ENCODE measurements at regions not wholly inside any gene's neighbourhood (a gene's known extent, or its start where the extent isn't known, plus 50 kb on each side); places are given as distances from the start of the nearest gene placed in this dataset.

DNA sequence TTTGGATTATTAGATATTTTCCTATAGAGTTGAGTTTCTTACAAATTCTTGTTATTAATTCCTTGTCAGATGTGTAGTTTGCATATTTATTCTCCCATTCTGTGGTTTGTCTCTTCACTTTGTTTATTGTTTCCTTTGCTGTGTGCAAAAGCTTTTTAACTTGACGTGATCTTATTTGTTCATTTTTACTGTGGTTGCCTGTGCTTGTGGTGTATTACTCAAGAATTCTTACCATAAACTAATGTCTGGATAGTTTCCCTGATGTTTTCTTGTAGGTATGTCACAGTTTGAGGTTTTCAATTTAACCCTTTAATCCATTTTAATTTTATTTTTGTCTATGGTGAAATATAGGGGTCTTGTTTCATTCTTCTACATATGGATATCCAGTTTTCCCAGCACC lies 72.1 kb upstream of the LHX8 start:
- Histone ChIP-seq H3K36me3 (no peaks in the 10 kb centered on the region), H3K4me2 (no peak overlapping the region), H4K20me1 (no peaks in the 10 kb centered on the region), H3K4me3 (no peak overlapping the region), H3K27me3 (no peaks in the 10 kb centered on the region), H3K4me1 (no peaks in the 10 kb centered on the region), H3K9ac (no peak overlapping the region), H3K9me3 (no peaks in the 10 kb centered on the region), H3K27ac (no peak overlapping the region)
- TF ChIP-seq Cebpa-rat (IDR thresholded peaks at IDR 0.05), result no peak

DNA sequence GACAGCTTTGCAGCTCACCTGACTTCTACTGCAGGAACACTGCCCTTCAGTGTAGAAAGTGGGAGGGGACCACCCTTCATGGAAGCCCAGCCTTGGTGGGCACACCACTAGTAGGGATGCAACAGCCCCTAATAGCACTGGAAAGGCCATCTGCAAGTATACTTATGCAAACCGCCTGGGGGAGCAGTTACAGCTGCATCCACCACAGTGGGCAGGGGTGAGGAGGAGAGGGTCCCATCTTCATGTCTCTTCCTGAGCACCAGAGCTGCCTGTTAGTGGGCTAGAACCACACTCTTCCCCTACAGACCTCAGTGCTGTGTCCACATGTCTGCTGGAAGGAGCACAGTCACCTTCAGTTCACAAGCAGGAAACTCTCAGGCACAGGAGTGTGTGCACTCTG lies 66.2 kb upstream of the LHX8 start:
- Histone ChIP-seq H3K27me3 (no peaks in the 10 kb centered on the region), H3K27ac (no peak overlapping the region), H3K9me3 (no peaks in the 10 kb centered on the region), H3K4me1 (no peaks in the 10 kb centered on the region), H3K36me3 (no peaks in the 10 kb centered on the region), H3K4me3 (no peak overlapping the region), H4K20me1 (no peaks in the 10 kb centered on the region), H3K9ac (no peak overlapping the region), H3K4me2 (no peak overlapping the region)
- TF ChIP-seq Cebpa-rat (IDR thresholded peaks at IDR 0.05), result no peak

DNA sequence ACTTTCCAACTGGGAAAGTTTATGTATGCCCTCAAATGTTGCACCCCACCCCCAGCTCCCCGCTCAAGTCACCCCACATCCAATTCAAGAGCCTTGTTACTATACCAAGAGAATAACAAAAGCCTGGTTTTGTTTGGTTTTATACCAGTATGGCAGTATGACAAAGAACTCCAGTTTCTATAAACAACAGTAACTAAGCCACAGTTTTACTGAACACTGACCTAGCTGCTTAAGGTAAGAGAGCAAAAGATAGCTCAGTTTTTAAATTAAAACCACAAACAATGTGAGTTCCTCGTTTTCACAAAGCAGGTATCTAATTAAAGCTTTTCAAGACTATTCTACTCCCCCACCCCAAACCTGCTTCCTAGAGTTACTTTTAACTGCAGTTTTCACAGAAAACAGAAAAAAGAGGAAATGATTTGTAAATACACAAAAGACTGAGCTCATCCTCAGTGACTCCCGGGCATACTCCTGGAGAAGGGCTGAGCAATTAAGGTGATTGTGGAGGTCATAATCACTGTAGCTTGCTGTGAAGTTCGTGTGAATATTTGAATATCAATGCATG lies 59.3 kb upstream of the LHX8 start:
- Histone ChIP-seq H3K4me1 (no peaks in the 10 kb centered on the region), H3K4me3 (no peak overlapping the region), H4K20me1 (no peaks in the 10 kb centered on the region), H3K36me3 (no peaks in the 10 kb centered on the region), H3K9me3 (no peaks in the 10 kb centered on the region), H3K27me3 (no peaks in the 10 kb centered on the region), H3K9ac (no peak overlapping the region), H3K27ac (no peak overlapping the region), H3K4me2 (no peak overlapping the region)
- no peak for TF ChIP-seq Cebpa-rat (IDR thresholded peaks at IDR 0.05)

DNA sequence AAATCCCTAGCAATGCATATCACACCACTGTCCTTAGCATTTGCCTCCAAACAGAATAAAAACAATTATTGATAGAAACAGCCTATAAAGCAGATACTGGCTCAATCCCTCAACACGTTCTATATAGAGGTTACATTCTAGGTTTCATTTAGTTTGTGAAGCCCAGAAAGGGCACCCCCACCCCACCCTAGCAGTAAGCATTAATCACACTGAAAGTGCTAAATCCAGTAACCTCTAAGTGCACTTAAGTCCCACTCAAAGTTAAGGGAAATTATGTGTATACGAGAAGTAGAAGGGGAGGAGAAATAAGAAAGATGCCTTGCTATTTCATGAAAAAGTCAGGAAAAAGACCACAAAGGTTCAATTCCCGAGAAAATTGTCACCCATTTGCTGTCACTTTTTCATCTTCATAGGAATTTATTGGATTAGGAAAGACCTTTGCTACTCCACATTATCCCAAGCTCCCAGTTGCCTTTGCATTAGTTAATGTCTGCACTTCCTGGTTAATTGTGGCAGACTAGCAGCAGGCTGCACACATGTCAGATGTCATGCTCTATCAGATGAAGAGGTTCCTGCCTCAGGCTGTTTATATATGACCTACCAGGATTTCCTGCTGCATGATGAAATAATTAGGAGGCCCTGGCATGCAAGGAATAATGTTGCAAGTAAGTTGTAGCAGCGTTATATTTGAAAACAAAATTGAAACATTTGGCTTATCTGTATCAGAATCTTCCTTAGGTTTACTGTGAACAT lies 54.5 kb upstream of the LHX8 start:
- no peak for TF ChIP-seq Cebpa-rat (IDR thresholded peaks at IDR 0.05)
- H3K27me3 ChIP-seq, result no peaks in the 10 kb centered on the region
- H3K4me1 ChIP-seq, result no peaks in the 10 kb centered on the region
- H3K27ac ChIP-seq, result no peak overlapping the region
- H3K36me3 ChIP-seq, result no peaks in the 10 kb centered on the region
- H3K4me3 ChIP-seq, result no peak overlapping the region
- H3K9me3 ChIP-seq, result no peaks in the 10 kb centered on the region
- H3K9ac ChIP-seq, result no peak overlapping the region
- no peak overlapping the region for H3K4me2 ChIP-seq
- no peaks in the 10 kb centered on the region for H4K20me1 ChIP-seq

DNA sequence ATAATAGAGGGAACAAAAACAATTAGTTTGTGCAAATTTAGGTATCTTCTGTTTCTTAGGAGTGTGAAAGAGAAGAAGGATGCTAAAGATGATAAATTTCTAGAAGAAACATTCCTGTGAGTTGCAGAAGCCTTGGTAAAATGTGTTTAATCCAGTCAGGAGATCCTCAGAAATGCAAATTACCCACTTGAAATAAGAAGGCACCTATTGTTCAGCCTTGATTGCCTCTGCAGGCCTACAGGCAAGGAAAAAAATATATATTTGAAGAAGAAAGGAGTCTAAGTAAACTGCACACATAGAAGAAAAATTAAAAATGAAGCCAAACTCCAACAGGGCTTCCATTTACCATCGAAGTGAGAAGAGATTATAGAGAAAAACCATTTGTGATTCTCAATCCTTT lies 51.0 kb upstream of the LHX8 start:
- Histone ChIP-seq H3K27ac (no peak overlapping the region), H3K4me1 (no peaks in the 10 kb centered on the region), H3K4me2 (no peak overlapping the region), H3K4me3 (no peak overlapping the region), H4K20me1 (no peaks in the 10 kb centered on the region), H3K9ac (no peak overlapping the region), H3K27me3 (no peaks in the 10 kb centered on the region), H3K36me3 (no peaks in the 10 kb centered on the region), H3K9me3 (no peaks in the 10 kb centered on the region)
- no peak for TF ChIP-seq Cebpa-rat (IDR thresholded peaks at IDR 0.05)

DNA sequence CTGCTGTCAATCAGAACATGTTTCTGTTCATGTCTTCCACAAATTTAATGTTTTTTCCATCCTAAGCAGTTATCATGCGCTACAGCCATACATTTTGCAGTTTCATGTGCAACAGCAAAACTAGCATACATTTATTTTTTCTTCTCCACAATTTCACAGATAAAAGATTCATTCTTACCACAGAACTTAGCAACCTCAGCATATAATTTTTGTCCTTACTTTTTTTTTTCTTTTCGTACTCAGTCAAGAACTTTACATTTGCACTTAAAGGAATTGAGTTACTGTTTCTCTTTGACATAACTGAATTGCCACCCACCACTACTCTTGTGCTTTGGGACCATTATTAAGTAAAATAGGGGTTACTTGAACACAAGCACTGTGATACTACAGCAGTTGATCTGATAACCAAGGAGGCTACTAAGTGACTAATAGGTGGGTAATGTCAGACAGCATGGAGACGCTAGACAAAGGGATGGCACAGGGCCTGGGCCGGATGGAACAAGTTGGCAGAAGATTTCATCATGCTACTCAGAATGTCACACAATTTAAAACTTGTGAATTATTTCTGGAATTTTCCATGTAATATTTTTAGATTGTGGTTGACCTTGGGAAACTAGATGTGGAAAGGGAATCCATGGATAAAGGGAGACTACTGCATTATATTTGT lies 50.2 kb upstream of the LHX8 start:
- H3K27me3 ChIP-seq, result no peaks in the 10 kb centered on the region
- no peaks in the 10 kb centered on the region for H4K20me1 ChIP-seq
- H3K4me1 ChIP-seq, result no peaks in the 10 kb centered on the region
- H3K4me3 ChIP-seq, result no peak overlapping the region
- H3K4me2 ChIP-seq, result no peak overlapping the region
- H3K9ac ChIP-seq, result no peak overlapping the region
- no peak for TF ChIP-seq Cebpa-rat (IDR thresholded peaks at IDR 0.05)
- no peaks in the 10 kb centered on the region for H3K9me3 ChIP-seq
- no peak overlapping the region for H3K27ac ChIP-seq
- no peaks in the 10 kb centered on the region for H3K36me3 ChIP-seq

Data from BLaER1 (cell line).